Progenitor cell of endocrine pancreas (in vitro differentiated cells): ENCODE measurements at regions not wholly inside any gene's neighbourhood (a gene's known extent, or its start where the extent isn't known, plus 50 kb on each side); places are given as distances from the start of the nearest gene placed in this dataset.
"Not testable (repeated sequence)": the region's sequence is repeated elsewhere in the genome, so short reads cannot be mapped to it uniquely, and the experiment has no call there.

Experiments
- DNase-seq: peaks from one replicate; pipeline ENCODE4 v3.0.0; 2021; ENCODE audit warnings: low spot score; ENCODE audit not compliant: unreplicated experiment
- H3K27ac Mint-ChIP-seq: 2 replicates; pipeline ENCODE4 v1.8.0; 2021; ENCODE audit warnings: mild to moderate bottlenecking, moderate library complexity, mixed read lengths
- H3K27me3 Mint-ChIP-seq: 2 replicates; pipeline ENCODE4 v1.8.0; 2021; ENCODE audit warnings: mixed read lengths
- H3K36me3 Mint-ChIP-seq: 2 replicates; pipeline ENCODE4 v1.8.0; 2022; ENCODE audit warnings: mixed read lengths; ENCODE audit not compliant: insufficient read depth
- H3K4me1 Mint-ChIP-seq: 2 replicates; pipeline ENCODE4 v1.8.0; 2021; ENCODE audit warnings: low read depth, mixed read lengths
- H3K4me3 Mint-ChIP-seq: 2 replicates; pipeline ENCODE4 v1.8.0; 2021; ENCODE audit warnings: low read depth, mild to moderate bottlenecking, moderate library complexity, mixed read lengths
- H3K9me3 Mint-ChIP-seq: 2 replicates; pipeline ENCODE4 v1.8.0; 2021; ENCODE audit warnings: low read depth, mixed read lengths
- TF ChIP-seq, protein P1 (sequence below): fragments of 200-600 bp; sonication (generic); IDR thresholded peaks from one replicate; pipeline ENCODE4 v1.5.0; 2021; ENCODE audit warnings: antibody characterized with exemption, mild to moderate bottlenecking; ENCODE audit not compliant: unreplicated experiment

- H3K9me3 Mint-ChIP-seq, result no peaks in the 10 kb centered on the region
- TF ChIP-seq, protein P1, sequence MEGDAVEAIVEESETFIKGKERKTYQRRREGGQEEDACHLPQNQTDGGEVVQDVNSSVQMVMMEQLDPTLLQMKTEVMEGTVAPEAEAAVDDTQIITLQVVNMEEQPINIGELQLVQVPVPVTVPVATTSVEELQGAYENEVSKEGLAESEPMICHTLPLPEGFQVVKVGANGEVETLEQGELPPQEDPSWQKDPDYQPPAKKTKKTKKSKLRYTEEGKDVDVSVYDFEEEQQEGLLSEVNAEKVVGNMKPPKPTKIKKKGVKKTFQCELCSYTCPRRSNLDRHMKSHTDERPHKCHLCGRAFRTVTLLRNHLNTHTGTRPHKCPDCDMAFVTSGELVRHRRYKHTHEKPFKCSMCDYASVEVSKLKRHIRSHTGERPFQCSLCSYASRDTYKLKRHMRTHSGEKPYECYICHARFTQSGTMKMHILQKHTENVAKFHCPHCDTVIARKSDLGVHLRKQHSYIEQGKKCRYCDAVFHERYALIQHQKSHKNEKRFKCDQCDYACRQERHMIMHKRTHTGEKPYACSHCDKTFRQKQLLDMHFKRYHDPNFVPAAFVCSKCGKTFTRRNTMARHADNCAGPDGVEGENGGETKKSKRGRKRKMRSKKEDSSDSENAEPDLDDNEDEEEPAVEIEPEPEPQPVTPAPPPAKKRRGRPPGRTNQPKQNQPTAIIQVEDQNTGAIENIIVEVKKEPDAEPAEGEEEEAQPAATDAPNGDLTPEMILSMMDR, result no peak
- no peak overlapping the region for H3K4me3 Mint-ChIP-seq
- H3K27ac Mint-ChIP-seq, result no peak overlapping the region
- DNase-seq, result no peak
- H3K4me1 Mint-ChIP-seq, result no peaks in the 10 kb centered on the region
- no peaks in the 10 kb centered on the region for H3K27me3 Mint-ChIP-seq
- H3K36me3 Mint-ChIP-seq, result peaks cover 83% of the 10 kb centered on the region
These were observed 2587.5 kb upstream of the TPTE start for GRCh38 chr21:7933923-7934322.

GRCh38 chr21:7937297-7937696 lies 2584.1 kb upstream of the TPTE start:
- H3K36me3 Mint-ChIP-seq, result peaks cover 87% of the 10 kb centered on the region
- H3K27ac Mint-ChIP-seq, H3K27me3 Mint-ChIP-seq, H3K4me1 Mint-ChIP-seq, H3K4me3 Mint-ChIP-seq, DNase-seq, H3K9me3 Mint-ChIP-seq: not testable (repeated sequence)

- H3K4me1 Mint-ChIP-seq, H3K27me3 Mint-ChIP-seq, H3K27ac Mint-ChIP-seq, H3K9me3 Mint-ChIP-seq, DNase-seq, H3K4me3 Mint-ChIP-seq: not testable (repeated sequence)
- H3K36me3 Mint-ChIP-seq, result peaks cover 84% of the 10 kb centered on the region
These were observed 2583.2 kb upstream of the TPTE start for GRCh38 chr21:7938223-7938622.

DNA sequence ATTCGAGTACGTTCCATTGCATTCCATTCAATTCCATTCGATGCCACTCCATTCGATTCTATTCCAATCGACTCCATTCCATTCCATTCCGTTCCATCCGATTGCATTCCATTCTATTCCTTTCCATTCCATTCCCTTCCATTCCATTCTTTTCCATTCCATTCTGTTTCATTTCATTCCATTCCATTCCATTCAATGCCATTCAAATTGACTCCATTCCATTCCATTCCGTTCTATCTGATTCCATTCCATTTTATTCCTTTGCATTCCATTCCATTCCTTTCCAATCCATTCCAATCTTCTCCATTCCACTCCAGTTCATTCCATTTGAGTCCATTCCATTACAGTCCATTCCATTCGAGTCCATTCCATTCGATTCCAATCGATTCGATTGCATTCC lies 2580.0 kb upstream of the TPTE start:
- H3K27me3 Mint-ChIP-seq, H3K4me1 Mint-ChIP-seq, H3K4me3 Mint-ChIP-seq, DNase-seq, H3K9me3 Mint-ChIP-seq, H3K27ac Mint-ChIP-seq: not testable (repeated sequence)
- peaks cover 88% of the 10 kb centered on the region for H3K36me3 Mint-ChIP-seq

- H3K4me1 Mint-ChIP-seq, H3K9me3 Mint-ChIP-seq, H3K27ac Mint-ChIP-seq, DNase-seq, H3K4me3 Mint-ChIP-seq, H3K27me3 Mint-ChIP-seq: not testable (repeated sequence)
- H3K36me3 Mint-ChIP-seq, result peaks cover 87% of the 10 kb centered on the region
These were observed 2579.2 kb upstream of the TPTE start for GRCh38 chr21:7942219-7942618.

GRCh38 chr21:7943534-7943933 lies 2577.8 kb upstream of the TPTE start:
- peaks cover 84% of the 10 kb centered on the region for H3K36me3 Mint-ChIP-seq
- H3K9me3 Mint-ChIP-seq, DNase-seq, H3K27ac Mint-ChIP-seq, H3K27me3 Mint-ChIP-seq, H3K4me1 Mint-ChIP-seq, H3K4me3 Mint-ChIP-seq: not testable (repeated sequence)

DNA sequence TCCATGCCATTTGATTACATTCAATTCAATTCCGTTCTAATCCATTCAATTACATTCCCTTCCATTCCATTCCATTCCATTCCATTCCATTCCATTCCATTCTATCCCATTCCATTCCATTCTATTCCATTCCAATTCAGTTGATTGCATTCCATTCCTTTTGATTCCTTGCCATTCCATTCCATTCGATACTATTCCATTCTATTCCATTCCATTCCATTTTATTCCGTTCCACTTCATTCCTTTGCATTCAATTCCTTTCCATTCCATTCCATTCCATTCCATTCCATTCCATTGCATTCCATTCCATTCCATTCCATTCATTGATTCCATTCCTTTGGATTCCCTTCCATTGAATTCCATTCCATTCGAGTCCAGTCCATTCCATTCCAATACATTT lies 2574.0 kb upstream of the TPTE start:
- DNase-seq, result no peak
- TF ChIP-seq, protein P1, result no peak
- Mint-ChIP-seq H3K4me3 (no peak overlapping the region), H3K9me3 (no peaks in the 10 kb centered on the region), H3K27ac (no peak overlapping the region), H3K4me1 (no peaks in the 10 kb centered on the region), H3K27me3 (no peaks in the 10 kb centered on the region), H3K36me3 (peaks cover 77% of the 10 kb centered on the region)

DNA sequence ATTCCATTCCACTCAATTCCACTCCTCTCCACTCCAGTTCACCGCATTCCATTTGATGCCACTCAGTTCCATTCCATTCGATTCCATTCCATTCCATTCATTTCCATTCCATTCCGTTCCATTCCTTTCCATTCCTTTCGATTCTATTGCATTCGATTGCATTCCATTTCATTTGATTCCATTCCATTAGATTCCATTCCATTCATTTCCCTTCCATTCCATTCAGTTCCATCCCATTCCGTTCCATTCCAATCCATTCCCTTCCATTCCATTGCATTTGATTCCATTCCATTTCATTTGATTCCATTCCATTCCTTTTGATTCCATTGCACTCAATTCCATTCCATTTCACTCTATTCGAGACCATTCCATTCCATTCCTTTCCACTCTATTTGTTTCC lies 2572.7 kb upstream of the TPTE start:
- H3K4me3 Mint-ChIP-seq, result not testable (repeated sequence)

GRCh38 chr21:7949882-7950281 lies 2571.5 kb upstream of the TPTE start:
- peaks cover 73% of the 10 kb centered on the region for H3K36me3 Mint-ChIP-seq
- not testable (repeated sequence) for H3K9me3 Mint-ChIP-seq, H3K4me1 Mint-ChIP-seq, H3K4me3 Mint-ChIP-seq, H3K27me3 Mint-ChIP-seq, H3K27ac Mint-ChIP-seq, DNase-seq

More for the DNA sequence above, 2572.7 kb upstream of the TPTE start:
- H3K36me3 Mint-ChIP-seq, result peaks cover 76% of the 10 kb centered on the region
- not testable (repeated sequence) for H3K27ac Mint-ChIP-seq, H3K27me3 Mint-ChIP-seq, DNase-seq, H3K4me1 Mint-ChIP-seq, H3K9me3 Mint-ChIP-seq
